Right lung (tissue), 2 donors: ENCODE measurements at regions not wholly inside any gene's neighbourhood (a gene's known extent, or its start where the extent isn't known, plus 50 kb on each side); places are given as distances from the start of the nearest gene placed in this dataset.
"Not testable (repeated sequence)": the region's sequence is repeated elsewhere in the genome, so short reads cannot be mapped to it uniquely, and the experiment has no call there.

Source experiments
- DNase-seq, 2 donors: peaks; one replicate each; pipeline ENCODE4 v3.0.0-alpha.2; 2013

- DNase-seq: no peak
Observed at GRCh38 chr1:38758820-38759219, 100.8 kb downstream of the RRAGC start.

DNA sequence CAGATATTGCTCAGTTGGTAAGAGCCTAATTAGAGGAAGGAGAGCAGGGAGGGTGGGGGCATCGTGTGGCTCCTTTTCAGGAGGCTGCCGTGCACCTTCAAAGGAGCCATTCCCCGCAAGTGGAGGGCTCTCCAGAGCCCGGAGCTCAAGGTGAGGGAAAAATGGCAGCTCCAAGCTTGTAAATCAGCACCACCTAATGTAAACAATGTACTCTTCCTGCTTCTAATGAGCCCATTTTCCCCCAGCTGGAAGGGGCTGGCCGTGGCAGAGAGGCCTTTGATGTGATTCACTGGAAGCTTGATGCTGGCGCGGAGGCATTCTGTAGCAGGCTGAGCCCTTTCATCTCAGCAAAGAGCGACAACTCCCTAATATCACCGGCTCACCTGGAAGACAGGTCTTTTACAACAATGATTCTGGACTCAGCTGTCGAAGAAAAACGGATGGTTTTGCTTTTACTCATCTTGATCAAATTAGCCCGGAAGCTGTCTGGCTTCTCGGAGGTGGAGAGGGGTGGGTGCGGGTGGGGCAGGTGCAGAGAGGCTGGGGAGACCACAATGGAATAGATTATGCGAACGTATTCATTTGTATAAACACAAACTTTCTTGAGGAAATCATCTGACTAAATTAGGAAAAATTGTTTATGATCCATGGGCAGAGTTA, 112.5 kb downstream of the RRAGC start:
- DNase-seq: peak in 1 of 2 donors; percentile 6

- DNase-seq: peak in 1 of 2 donors; percentile 33
Observed at GRCh38 chr1:38746402-38746935, 113.1 kb downstream of the RRAGC start.

GRCh38 chr1:38745476-38746401, 113.8 kb downstream of the RRAGC start:
- no peak for DNase-seq

GRCh38 chr1:38744452-38745350, 114.9 kb downstream of the RRAGC start:
- DNase-seq: no peak

- no peak for DNase-seq
Observed at GRCh38 chr1:38743184-38743583, 116.4 kb downstream of the RRAGC start.

- peak in 1 of 2 donors; percentile 3 for DNase-seq
Observed at GRCh38 chr1:38741341-38741740, 118.2 kb downstream of the RRAGC start.

DNA sequence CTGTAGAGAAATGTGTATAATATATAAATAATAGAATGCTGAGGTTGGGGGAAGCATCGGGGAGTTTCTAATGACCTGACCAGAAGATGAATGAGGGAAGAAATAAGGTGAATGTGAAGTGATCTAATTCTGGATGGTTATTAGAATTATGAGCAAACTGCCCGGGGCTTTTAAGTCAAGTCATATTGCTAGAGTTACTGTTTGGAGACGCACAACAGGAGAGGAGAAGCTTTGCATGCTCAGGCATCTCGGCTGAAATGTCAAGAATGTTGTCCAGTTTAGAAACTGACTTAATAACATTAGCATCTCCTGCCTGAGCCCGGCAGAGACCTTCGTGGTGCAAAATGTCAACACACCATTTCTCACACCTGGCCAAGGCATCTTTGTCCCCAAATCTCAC, 119.1 kb downstream of the RRAGC start:
- no peak for DNase-seq

DNA sequence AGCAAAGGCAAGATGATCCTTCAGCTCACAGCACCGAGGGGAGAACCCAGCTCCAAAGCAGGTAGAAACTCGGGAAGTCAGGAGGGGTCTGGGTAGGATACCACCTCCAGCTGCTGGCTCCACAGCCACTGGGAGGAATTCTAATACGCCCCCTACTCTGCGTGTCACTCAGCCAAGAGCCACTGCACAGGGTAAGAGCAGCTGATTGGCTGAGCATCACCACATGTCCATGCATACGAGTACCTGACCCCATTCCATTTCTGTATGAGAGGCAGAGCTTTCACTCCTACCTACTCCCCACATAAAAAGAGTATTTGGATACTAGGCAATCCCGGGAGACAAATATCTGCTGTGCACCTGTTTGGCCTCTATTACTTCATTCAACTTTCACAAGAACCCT, 121.4 kb downstream of the RRAGC start:
- no peak for DNase-seq

DNA sequence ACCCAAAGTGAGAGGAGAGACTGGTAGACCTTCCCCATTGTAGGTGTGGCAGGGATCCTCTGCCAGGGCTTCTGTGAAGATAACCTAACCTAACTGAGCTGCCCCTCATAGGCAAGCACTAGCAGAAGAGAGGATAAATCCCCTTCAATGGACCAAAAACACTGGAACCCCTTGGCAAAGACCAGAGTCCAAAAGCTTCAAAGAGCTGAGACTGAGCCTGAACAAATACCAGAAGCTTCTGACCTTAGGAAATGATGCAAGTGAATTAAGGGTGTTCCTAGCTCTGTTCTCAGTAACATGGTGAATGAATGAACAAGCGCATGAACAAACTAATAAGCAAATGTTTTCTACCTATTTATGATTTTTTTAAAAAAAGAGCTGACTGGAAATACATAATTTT, 123.2 kb downstream of the RRAGC start:
- no peak for DNase-seq

GRCh38 chr1:38735651-38736161, 123.9 kb downstream of the RRAGC start:
- DNase-seq: no peak

- DNase-seq: no peak
Observed at GRCh38 chr1:38733761-38734160, 125.8 kb downstream of the RRAGC start.

- DNase-seq: no peak
Observed at GRCh38 chr1:38730511-38731397, 128.8 kb downstream of the RRAGC start.

DNA sequence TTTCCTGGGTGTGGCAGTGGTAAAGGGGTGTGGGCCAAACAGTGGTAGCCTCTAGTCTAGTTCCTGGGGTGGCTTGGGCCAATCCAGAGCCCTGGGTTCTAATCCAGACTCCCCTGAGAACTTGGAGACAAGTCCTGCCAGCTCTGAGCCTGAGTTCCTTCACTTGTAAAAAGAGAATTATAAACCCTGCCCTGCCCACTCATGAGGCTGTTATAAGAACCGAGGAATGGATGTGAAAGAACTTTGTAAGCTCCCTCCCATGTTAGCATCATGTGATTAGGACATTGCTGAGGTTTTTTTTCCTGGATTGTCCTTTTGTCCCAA, 131.0 kb downstream of the RRAGC start:
- no peak for DNase-seq

- peak; percentile 82 to 85 for DNase-seq
Observed at GRCh38 chr1:38727684-38728584, 131.6 kb downstream of the RRAGC start.

DNA sequence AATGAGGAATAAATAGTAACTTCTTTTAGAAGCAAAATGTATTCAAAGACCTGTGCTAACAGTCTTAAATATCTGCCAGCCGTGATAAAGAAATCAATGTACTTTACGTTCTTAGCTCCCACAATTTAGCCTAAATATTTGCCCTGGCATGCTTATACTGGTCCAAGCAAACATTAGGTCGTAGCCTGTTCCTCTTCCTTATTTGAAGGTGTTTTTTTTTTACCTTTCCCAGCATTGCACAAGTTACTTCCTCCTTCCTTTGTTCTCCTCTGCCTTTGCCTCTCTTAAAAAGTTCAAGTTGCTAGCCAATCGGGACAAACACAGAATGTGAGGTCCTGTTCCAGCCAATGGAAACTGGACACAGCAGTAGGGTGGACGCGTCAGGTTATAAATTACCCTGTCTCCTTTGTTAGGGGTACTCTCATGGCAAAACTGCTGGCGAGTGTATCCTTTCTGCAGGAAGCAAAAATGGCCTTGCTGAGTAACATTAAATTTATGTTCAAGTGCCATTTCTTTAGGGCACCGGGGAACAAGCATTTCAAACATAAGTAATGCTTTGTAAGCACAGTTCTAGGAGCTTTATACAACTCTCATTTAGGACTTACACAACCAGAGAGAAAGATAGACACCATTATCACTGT, 134.1 kb downstream of the RRAGC start:
- DNase-seq: not testable (repeated sequence)

- no peak for DNase-seq
Observed at GRCh38 chr1:38724160-38725131, 135.1 kb downstream of the RRAGC start.

- DNase-seq: no peak
Observed at GRCh38 chr1:38721816-38722215, 137.8 kb downstream of the RRAGC start.
